ENCODE measurements at regions not wholly inside any gene's neighbourhood (a gene's known extent, or its start where the extent isn't known, plus 50 kb on each side); places are given as distances from the start of the nearest gene placed in this dataset.

GRCh38 chr1:98336472-98337083 is 324.9 kb upstream of the SNX7 start:
- H3K27ac ChIP-seq, result no peak overlapping the region
- no peak for TF ChIP-seq CTCF (conservative IDR thresholded peaks at IDR 0.05)

- no peak for TF ChIP-seq CTCF (conservative IDR thresholded peaks at IDR 0.05)
Measured at GRCh38 chr1:98333936-98334335, 327.6 kb upstream of the SNX7 start.

GRCh38 chr1:98333406-98333805 is 328.1 kb upstream of the SNX7 start:
- H3K27ac ChIP-seq, result 0 out of 2 replicates have a peak overlapping the region, but pooled peaks have one; percentile 22
- TF ChIP-seq CTCF (conservative IDR thresholded peaks at IDR 0.05), result no peak

More at GRCh38 chr1:98333936-98334335, 327.6 kb upstream of the SNX7 start:
- 0 out of 2 replicates have a peak overlapping the region, but pooled peaks have one; percentile 22 for H3K27ac ChIP-seq

- no peak overlapping the region for H3K27ac ChIP-seq
- no peak for TF ChIP-seq CTCF (conservative IDR thresholded peaks at IDR 0.05)
Measured at GRCh38 chr1:98331718-98332311, 329.7 kb upstream of the SNX7 start.

- TF ChIP-seq CTCF (conservative IDR thresholded peaks at IDR 0.05), result no peak
- H3K27ac ChIP-seq, result no peak overlapping the region
Measured at GRCh38 chr1:98331243-98331642, 330.3 kb upstream of the SNX7 start.

- no peak for TF ChIP-seq CTCF (conservative IDR thresholded peaks at IDR 0.05)
- H3K27ac ChIP-seq, result no peak overlapping the region
Measured at GRCh38 chr1:98330224-98330623, 331.3 kb upstream of the SNX7 start.

GRCh38 chr1:98328855-98329254 is 332.7 kb upstream of the SNX7 start:
- no peak overlapping the region for H3K27ac ChIP-seq
- no peak for TF ChIP-seq CTCF (conservative IDR thresholded peaks at IDR 0.05)

Measured in VCaP (cell line).